ENCODE measurements at regions not wholly inside any gene's neighbourhood (a gene's known extent, or its start where the extent isn't known, plus 50 kb on each side); places are given as distances from the start of the nearest gene placed in this dataset.

GRCh38 chr12:61694214-61694613 is 566.0 kb upstream of the USP15 start:
- DNase-seq (ENCODE audit: extremely low read depth in 1 of 4, low spot score in 3 of 4) = no peak
- H4K20me1 ChIP-seq (replicated peaks; ENCODE audit: control insufficient read depth, insufficient read depth, low read length) = no peaks in the 10 kb centered on the region
- in situ Hi-C loops (cut with MboI) = no loop called here
- FAIRE-seq = no peak
- H3K27ac ChIP-seq (ENCODE audit: extremely low read depth, low read depth, low read length) = no peak overlapping the region
- no TSS peak for BruUV-seq (replicated peaks)
- no peaks in the 10 kb centered on the region for H3K36me3 ChIP-seq (ENCODE audit: control insufficient read depth, insufficient read depth, low read length)
- no peaks in the 10 kb centered on the region for H3K79me2 ChIP-seq (ENCODE audit: control insufficient read depth, insufficient read depth, low read length)
- POLR2A ChIA-PET = no interaction called here
- H2AFZ ChIP-seq (ENCODE audit: low read depth, low read length) = no peak overlapping the region
- intact Hi-C loops (cut with micrococcal nuclease) = no loop called here
- H3K4me3 ChIP-seq = no peak overlapping the region
- 0 out of 2 replicates have a peak, but pooled peaks cover 2% of the 10 kb centered on the region for H3K9me3 ChIP-seq (replicated peaks; ENCODE audit: control insufficient read depth, insufficient read depth, low read depth, low read length)
- ATAC-seq = no peak
- H3K9ac ChIP-seq (ENCODE audit: insufficient read depth in 1 of 2, low read depth in 2 of 2, low read length in 2 of 2) = no peak overlapping the region
- no peaks in the 10 kb centered on the region for H3K4me1 ChIP-seq (replicated peaks in 1 of 2; ENCODE audit: control insufficient read depth in 2 of 2, insufficient read depth in 2 of 2, low read length in 2 of 2)
- H3K4me2 ChIP-seq (ENCODE audit: insufficient read depth, low read length) = no peak overlapping the region
- WGBS (ENCODE audit: insufficient coverage, low coverage, missing lambda C conversion rate) = 0% methylated on average over 1 of the region's 1 CpG
- CTCF ChIA-PET (ENCODE audit: low intra/inter-chr PET ratio) = no interaction called here
- no peaks in the 10 kb centered on the region for H3K27me3 ChIP-seq (ENCODE audit: control insufficient read depth in 2 of 2, insufficient read depth in 2 of 2, low read length in 2 of 2)
- H3K9me1 ChIP-seq (ENCODE audit: control insufficient read depth, insufficient read depth, low read length) = no peaks in the 10 kb centered on the region
- TF ChIP-seq MYC (IDR thresholded peaks at IDR 0.05; ENCODE audit: low read depth, low read length) (no peak), MYC (CRISPR knock-in tag; IDR thresholded peaks at IDR 0.05; ENCODE audit: borderline replicate concordance, low read depth) (no peak), CBX2 (IDR thresholded peaks at IDR 0.05; ENCODE audit: insufficient read depth, low read length, poor library complexity, severe bottlenecking) (no peak), ZBTB43 (CRISPR knock-in tag; IDR thresholded peaks at IDR 0.05) (no peak), ZNF699 (CRISPR knock-in tag; IDR thresholded peaks at IDR 0.05; ENCODE audit: insufficient replicate concordance) (no peak), ZNF696 (CRISPR knock-in tag; conservative IDR thresholded peaks at IDR 0.05) (no peak), RBBP5 (IDR thresholded peaks at IDR 0.05; ENCODE audit: borderline replicate concordance, insufficient read depth, low read length, poor library complexity, severe bottlenecking) (no peak), ZNF3 (CRISPR knock-in tag; IDR thresholded peaks at IDR 0.05) (no peak), CTBP1 (IDR thresholded peaks at IDR 0.05; ENCODE audit: borderline replicate concordance) (no peak), ETV6 (IDR thresholded peaks at IDR 0.05; ENCODE audit: borderline replicate concordance in 1 of 2, low read depth in 2 of 2, low read length in 1 of 2) (no peak), ETV6 (CRISPR knock-in tag; IDR thresholded peaks at IDR 0.05; ENCODE audit: borderline replicate concordance) (no peak)

Measured in K562 (cell line).